ENCODE measurements at regions not wholly inside any gene's neighbourhood (a gene's known extent, or its start where the extent isn't known, plus 50 kb on each side); places are given as distances from the start of the nearest gene placed in this dataset.

GRCh38 chr4:124035364-124036041 lies 638.9 kb downstream of the SPRY1 start:
- Histone ChIP-seq H3K9me3 (ENCODE audit: control insufficient read depth, low read depth, low read length) (no peaks in the 10 kb centered on the region), H4K20me1 (ENCODE audit: control insufficient read depth, extremely low read depth, insufficient read depth, low read length) (no peaks in the 10 kb centered on the region), H3K27me3 (ENCODE audit: control insufficient read depth, extremely low read depth, insufficient read depth, low read length) (no peaks in the 10 kb centered on the region), H3K27ac (ENCODE audit: control insufficient read depth, insufficient read depth, low read length) (no peak overlapping the region), H3K36me3 (ENCODE audit: control insufficient read depth in 2 of 2, extremely low read depth in 1 of 2, insufficient read depth in 2 of 2, low read length in 2 of 2) (no peaks in the 10 kb centered on the region), H3K79me2 (ENCODE audit: control insufficient read depth, insufficient read depth, low read length) (no peaks in the 10 kb centered on the region), H2AFZ (ENCODE audit: control insufficient read depth, low read length) (no peak overlapping the region), H3K4me2 (ENCODE audit: control insufficient read depth, extremely low read depth, insufficient read depth, low read depth, low read length) (no peak overlapping the region), H3K9ac (ENCODE audit: control insufficient read depth, extremely low read depth, insufficient read depth, low read length) (no peak overlapping the region), H3K4me3 (ENCODE audit: control insufficient read depth in 2 of 3, extremely low read depth in 1 of 3, insufficient read depth in 2 of 3, low read depth in 1 of 3, low read length in 3 of 3) (no peak overlapping the region), H3K9me1 (ENCODE audit: control insufficient read depth, extremely low read depth, insufficient read depth, low read length) (no peaks in the 10 kb centered on the region), H3K4me1 (ENCODE audit: control insufficient read depth, extremely low read depth, insufficient read depth, low read length) (no peaks in the 10 kb centered on the region)
- TF ChIP-seq CTCF (optimal IDR thresholded peaks at IDR 0.05 in 1 of 3, IDR thresholded peaks at IDR 0.05 in 1 of 3, conservative IDR thresholded peaks at IDR 0.05 in 1 of 3; ENCODE audit: extremely low read depth in 1 of 3, insufficient read depth in 2 of 3, low read length in 3 of 3) (no peak), EZH2 (IDR thresholded peaks at IDR 0.05; ENCODE audit: low read length) (no peak)
- no peak for FAIRE-seq
- dilution Hi-C loops (cut with MboI; ENCODE audit: extremely low pct_ligation_motif_present, low sequenced_read_pairs): no loop called here
- no peak for DNase-seq (ENCODE audit: low read depth, low spot score)

- no peak overlapping the region for H3K4me2 ChIP-seq (ENCODE audit: control insufficient read depth, extremely low read depth, insufficient read depth, low read depth, low read length)
- H3K27ac ChIP-seq (ENCODE audit: control insufficient read depth, insufficient read depth, low read length): no peak overlapping the region
- H3K79me2 ChIP-seq (ENCODE audit: control insufficient read depth, insufficient read depth, low read length): no peaks in the 10 kb centered on the region
- FAIRE-seq (no peak), DNase-seq (ENCODE audit: low read depth, low spot score) (no peak)
- dilution Hi-C loops (cut with MboI; ENCODE audit: extremely low pct_ligation_motif_present, low sequenced_read_pairs): no loop called here
- TF ChIP-seq CTCF (optimal IDR thresholded peaks at IDR 0.05 in 1 of 3, IDR thresholded peaks at IDR 0.05 in 1 of 3, conservative IDR thresholded peaks at IDR 0.05 in 1 of 3; ENCODE audit: extremely low read depth in 1 of 3, insufficient read depth in 2 of 3, low read length in 3 of 3) (no peak), EZH2 (IDR thresholded peaks at IDR 0.05; ENCODE audit: low read length) (no peak)
- no peaks in the 10 kb centered on the region for H3K9me3 ChIP-seq (ENCODE audit: control insufficient read depth, low read depth, low read length)
- no peaks in the 10 kb centered on the region for H3K36me3 ChIP-seq (ENCODE audit: control insufficient read depth in 2 of 2, extremely low read depth in 1 of 2, insufficient read depth in 2 of 2, low read length in 2 of 2)
- no peak overlapping the region for H3K9ac ChIP-seq (ENCODE audit: control insufficient read depth, extremely low read depth, insufficient read depth, low read length)
- no peaks in the 10 kb centered on the region for H4K20me1 ChIP-seq (ENCODE audit: control insufficient read depth, extremely low read depth, insufficient read depth, low read length)
- H3K27me3 ChIP-seq (ENCODE audit: control insufficient read depth, extremely low read depth, insufficient read depth, low read length): no peaks in the 10 kb centered on the region
- no peaks in the 10 kb centered on the region for H3K9me1 ChIP-seq (ENCODE audit: control insufficient read depth, extremely low read depth, insufficient read depth, low read length)
- no peak overlapping the region for H2AFZ ChIP-seq (ENCODE audit: control insufficient read depth, low read length)
- H3K4me3 ChIP-seq (ENCODE audit: control insufficient read depth in 2 of 3, extremely low read depth in 1 of 3, insufficient read depth in 2 of 3, low read depth in 1 of 3, low read length in 3 of 3): no peak overlapping the region
- no peaks in the 10 kb centered on the region for H3K4me1 ChIP-seq (ENCODE audit: control insufficient read depth, extremely low read depth, insufficient read depth, low read length)
Observed at GRCh38 chr4:124037236-124037635, 640.6 kb downstream of the SPRY1 start.
